HG03175 (cell line): ENCODE measurements at regions not wholly inside any gene's neighbourhood (a gene's known extent, or its start where the extent isn't known, plus 50 kb on each side); places are given as distances from the start of the nearest gene placed in this dataset.

Experiments
- ATAC-seq: cut with Tn5 transposase; IDR thresholded peaks from one replicate; pipeline ENCODE4 v1.9.1; 2021; ENCODE audit warnings: mild to moderate bottlenecking, moderate library complexity; ENCODE audit not compliant: unreplicated experiment

DNA sequence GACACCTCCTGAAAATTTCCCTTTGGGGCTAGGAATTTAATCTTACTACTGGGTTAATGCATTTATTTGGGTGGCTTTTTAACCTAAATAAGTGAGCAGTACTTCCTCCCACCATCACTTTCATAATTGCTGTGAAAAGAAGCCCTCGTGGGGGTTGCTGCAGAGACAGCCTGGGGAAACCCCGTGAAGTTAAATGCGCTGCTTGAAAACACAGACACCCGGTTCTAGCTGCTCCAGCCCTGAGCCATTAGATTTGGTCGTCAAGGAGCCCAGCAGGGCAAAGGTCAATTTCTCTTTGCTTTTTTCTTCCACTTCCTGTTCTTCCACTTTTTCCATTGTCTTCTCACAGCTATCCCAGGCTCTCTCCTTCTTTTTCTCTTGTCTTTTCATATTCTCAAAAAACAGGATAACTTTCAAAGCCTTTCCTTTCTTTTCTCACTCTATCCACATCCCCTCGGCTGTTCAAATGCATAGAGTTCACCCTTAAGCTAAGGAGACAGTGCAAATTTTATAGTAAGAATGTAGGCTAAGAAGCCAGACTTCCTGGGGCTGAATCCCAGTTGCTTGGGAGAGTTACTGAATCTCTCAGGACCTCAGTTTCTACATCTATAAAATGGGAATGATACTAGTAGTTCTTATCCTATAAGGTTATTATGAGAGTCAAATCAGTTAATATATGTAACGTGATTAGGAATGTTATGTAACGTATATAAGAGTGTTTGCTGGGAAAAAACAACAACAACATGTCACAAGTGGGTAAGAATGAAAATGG lies 91.5 kb upstream of the ZNF827 start:
- ATAC-seq: peak; percentile 88

DNA sequence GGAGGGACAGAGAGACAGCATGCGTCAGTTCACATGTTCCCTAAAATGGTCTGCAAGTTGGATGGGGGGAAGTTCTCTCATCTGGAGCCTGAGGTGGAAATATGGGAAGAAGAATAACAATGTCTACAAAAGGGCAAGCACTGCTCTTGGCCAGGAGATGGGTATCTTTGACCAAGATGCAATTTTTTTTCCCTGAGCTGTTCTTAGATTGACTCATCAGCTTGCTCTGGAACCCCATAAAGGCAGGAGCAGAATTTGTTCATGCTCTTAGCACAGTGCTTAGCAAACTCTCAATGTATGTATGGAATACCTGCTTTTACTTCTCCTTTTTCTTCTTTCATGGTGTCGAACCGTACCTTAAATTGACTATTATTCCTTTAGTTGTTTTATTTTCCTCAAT lies 90.5 kb upstream of the ZNF827 start:
- ATAC-seq: peak; percentile 51

DNA sequence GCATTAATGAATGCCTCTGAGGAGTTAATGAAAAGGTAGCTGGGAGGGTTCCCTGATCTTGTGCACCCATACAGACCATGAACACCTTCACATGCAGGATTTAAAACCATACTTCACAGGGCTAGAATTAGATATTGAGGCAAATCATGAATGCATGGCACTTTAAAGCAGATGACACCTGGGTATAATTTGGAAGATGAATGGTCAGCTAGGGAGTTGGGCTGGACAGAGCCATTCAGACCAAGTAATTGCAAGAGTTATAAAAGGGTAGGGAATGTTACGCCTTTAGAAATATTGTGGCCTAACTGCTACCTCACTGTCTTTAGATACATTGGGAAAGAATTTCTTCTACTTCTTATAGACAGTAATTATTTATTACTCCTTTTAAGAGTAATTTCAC lies 89.1 kb upstream of the ZNF827 start:
- ATAC-seq: no peak

DNA sequence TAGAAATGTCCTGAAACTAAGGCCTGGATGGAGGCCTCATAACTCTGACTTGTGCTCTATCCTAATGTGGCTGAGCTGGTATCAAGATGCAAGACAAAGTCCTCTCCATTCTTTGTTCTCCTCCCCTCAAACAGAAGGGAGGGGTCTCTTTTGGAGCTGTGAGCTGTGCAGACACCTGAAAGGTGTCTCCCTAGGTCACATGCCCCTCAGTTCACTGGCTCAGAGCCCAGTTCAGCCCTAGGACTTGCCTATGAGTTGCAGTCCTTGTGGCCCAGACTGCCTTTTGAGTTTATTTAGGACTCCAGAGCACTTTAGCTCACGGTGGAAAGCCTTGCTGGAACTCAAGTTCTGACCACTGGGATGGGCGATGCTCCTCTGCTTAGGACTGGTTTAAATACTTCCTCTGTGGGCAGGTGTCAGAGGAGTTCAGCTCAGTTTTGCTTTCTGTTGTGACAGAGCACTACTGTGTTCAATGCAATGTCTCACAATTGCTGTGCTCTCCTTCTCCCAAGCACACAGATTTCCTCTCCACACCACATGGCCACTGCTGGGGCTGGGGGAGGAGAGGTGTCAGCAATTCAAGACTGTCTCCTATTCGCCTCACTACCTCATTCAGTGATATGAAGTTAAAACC lies 84.8 kb upstream of the ZNF827 start:
- peak; percentile 96 for ATAC-seq

DNA sequence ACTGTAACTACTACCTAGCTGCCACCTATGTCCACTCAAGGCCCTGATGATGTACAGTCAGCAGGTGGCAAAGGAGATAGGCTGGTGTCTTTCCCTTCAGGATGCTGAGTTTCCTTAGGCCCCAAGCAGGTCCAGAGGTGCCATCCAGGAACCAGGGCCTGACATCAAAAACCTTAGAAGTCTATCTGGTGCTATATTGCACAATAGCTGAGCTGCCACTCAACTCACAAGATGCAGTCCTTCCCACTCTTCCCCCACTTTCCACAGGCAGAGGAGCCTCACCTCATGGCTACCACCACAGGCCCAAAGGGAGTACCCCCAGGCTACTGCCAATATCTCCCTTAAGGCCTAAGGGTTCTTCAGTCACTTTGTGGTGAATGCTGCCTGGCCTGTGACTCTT lies 83.9 kb upstream of the ZNF827 start:
- no peak for ATAC-seq

DNA sequence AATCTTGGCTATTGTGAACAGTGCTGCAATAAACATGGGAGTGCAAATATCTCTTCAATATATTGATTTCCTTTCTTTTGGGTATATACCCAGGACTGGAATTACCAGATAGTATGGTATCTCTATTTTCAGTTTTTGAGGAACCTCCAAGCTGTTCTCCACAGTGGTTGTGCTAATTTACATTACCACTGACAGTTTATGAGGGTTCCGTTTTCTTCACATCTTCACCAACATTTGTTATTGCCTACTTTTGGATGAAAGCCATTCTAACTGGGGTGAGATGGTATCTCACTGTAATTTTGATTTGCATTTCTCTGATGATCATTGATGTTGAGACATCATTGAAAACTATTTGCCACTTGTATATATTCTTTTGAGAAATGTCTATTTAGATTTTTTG lies 79.6 kb upstream of the ZNF827 start:
- no peak for ATAC-seq

DNA sequence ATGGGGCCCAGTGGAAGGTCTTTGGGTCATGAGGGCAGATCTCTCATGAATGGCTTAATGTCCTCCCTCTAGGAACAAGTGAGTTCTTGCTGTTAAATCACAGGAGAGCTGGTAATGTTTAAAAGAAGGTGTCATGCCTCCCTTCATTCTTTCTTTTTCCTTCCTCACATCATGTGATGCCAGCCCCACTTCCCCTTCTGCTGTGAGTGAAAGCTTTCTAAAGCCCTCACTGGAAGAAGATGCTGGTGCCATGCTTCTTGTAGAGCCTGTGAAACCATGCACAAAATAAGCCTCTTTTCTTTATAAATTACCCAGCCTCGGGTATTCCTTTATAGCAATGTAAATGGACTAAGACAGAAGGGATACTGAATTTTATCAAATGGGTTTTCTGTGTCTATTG lies 66.1 kb upstream of the ZNF827 start:
- no peak for ATAC-seq

DNA sequence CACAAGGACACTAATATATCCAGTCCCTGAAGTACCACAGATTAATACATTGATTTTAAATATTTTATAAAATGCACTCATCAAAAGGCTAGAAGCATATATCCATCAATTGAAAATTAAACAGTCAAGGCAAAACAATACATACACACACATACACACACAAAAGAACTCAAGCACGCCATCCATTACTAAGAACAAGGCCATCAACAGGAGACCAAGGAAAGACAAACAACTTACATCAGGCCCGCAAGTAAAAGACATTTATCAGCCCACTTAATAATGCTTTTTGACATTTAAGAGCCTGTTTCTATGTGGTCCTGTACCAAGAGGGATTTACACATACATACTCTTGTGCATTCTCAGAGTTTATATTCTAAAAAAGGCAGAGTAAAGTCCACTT lies 50.0 kb upstream of the ZNF827 start:
- ATAC-seq: no peak
